WI38 (cell line): ENCODE measurements at regions not wholly inside any gene's neighbourhood (a gene's known extent, or its start where the extent isn't known, plus 50 kb on each side); places are given as distances from the start of the nearest gene placed in this dataset.
"Not testable (repeated sequence)": the region's sequence is repeated elsewhere in the genome, so short reads cannot be mapped to it uniquely, and the experiment has no call there.

Source experiments
- H3K4me3 ChIP-seq: 2 replicates; pipeline ENCODE4 v1.5.1; 2011; ENCODE audit warnings: low read depth, mild to moderate bottlenecking, control low read depth, low read length
- TF ChIP-seq, protein P1 (sequence below): IDR thresholded peaks from 2 replicates; pipeline ENCODE4 v1.5.1; 2012; ENCODE audit warnings: low read depth, mild to moderate bottlenecking, control low read depth, low read length

DNA sequence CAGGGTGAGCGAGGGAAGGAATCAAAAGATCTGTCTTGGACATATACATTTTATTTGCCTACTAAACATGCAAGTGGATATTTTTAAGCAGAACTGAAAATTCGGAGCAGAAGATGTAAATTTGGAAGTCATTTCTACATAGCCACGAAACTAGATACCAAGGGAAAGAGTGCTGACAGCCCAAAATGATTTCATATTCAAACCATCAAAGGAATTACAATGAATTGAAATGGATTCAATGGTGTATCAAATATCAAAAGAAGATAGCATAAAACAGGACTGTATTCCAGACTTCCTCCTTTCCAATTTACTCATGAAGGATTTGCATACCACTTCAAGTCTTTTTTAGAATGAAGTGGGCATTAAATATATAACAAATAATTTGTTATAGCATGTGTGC lies 313.5 kb upstream of the KITLG start:
- no peak overlapping the region for H3K4me3 ChIP-seq
- TF ChIP-seq, protein P1, sequence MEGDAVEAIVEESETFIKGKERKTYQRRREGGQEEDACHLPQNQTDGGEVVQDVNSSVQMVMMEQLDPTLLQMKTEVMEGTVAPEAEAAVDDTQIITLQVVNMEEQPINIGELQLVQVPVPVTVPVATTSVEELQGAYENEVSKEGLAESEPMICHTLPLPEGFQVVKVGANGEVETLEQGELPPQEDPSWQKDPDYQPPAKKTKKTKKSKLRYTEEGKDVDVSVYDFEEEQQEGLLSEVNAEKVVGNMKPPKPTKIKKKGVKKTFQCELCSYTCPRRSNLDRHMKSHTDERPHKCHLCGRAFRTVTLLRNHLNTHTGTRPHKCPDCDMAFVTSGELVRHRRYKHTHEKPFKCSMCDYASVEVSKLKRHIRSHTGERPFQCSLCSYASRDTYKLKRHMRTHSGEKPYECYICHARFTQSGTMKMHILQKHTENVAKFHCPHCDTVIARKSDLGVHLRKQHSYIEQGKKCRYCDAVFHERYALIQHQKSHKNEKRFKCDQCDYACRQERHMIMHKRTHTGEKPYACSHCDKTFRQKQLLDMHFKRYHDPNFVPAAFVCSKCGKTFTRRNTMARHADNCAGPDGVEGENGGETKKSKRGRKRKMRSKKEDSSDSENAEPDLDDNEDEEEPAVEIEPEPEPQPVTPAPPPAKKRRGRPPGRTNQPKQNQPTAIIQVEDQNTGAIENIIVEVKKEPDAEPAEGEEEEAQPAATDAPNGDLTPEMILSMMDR, result no peak

DNA sequence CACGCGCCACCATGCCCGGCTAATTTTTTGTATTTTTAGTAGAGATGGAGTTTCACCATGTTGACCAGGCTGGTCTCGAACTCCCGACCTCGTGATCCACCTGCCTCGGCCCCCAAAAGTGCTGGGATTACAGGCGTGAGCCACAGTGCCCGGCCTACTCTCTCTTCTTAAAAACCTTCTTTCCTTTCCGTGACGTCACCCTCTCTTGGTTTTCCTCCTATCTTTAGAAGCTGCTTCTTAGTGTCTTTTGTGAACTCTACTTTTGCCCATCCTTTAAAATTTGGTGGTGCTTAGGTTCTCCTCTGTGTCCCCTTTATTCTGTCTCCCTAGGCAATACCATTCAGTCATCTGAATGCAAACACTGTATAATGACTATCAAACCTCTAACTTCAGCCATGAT lies 311.2 kb upstream of the KITLG start:
- H3K4me3 ChIP-seq, result not testable (repeated sequence)

DNA sequence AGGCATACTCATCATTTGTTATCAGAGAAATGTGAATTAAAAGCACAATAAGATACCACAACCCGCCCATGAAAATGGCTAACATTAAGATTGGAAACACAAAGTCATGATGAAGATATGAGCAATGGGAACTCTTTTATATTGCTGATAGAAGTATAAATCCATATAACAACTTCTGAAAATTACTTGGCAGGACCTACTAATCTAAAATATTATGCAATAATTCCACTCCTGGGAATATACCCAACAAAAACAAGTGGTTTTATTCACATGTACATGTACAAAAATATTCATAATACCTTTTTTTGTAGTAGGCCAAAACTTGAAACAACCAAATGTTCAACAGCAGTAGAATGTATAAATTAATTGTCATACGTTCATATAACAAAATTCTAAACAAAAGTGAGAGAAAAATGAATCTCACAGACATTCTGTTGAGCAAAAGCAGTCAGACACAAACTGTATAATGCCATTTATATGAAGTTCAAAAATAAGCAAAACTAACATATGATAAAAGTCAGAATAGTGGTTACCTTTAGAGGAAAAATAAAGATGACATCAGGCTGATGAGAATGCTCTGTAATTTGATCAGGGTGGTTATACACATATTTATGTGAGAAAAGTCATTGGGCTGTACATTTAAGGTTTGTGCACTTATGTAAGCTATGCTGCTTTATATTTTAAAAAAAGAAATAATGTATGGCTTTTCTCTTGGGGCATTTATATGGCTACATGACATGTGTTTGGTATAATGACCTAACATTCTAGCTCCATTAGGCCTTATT lies 309.2 kb upstream of the KITLG start:
- TF ChIP-seq, protein P1, result no peak
- no peak overlapping the region for H3K4me3 ChIP-seq

DNA sequence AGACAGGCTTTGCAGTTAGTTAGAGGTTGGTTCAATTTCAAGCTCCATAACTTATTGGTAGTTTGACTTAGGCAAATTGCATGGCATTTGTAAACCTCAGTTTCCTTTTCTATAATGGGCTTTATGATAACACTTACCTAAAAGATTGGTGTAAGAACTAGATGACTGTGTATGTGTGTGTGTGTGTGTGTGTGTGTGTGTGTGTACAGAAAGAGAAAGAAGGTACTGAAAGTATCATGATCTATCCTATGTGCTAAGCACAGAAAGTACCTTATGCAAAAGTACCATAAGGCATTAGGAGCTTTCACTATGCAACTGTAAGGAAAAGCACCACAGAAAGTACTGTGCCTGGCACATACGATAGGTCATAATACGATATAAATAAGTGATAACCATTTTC lies 304.3 kb upstream of the KITLG start:
- H3K4me3 ChIP-seq, result no peak overlapping the region
- TF ChIP-seq, protein P1, result no peak

DNA sequence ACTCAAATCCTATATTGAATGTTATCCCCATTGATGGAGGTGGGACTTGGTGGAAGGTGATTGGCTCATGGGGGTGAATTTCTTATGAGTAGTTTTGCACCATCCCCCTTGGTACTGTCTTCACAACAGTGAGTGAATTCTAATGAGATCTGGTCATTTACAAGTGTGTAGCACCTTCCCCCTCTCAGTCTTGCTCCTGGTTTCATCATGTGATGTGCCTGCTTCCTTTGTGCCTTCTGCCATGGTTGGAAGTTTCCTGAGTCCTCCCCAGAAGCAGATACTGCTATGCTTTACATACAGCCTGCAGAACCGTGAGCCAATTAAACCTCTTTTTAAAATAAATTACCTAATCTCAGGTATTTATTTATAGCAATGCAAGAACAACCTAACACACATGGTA lies 302.4 kb upstream of the KITLG start:
- TF ChIP-seq, protein P1, result no peak
- no peak overlapping the region for H3K4me3 ChIP-seq

DNA sequence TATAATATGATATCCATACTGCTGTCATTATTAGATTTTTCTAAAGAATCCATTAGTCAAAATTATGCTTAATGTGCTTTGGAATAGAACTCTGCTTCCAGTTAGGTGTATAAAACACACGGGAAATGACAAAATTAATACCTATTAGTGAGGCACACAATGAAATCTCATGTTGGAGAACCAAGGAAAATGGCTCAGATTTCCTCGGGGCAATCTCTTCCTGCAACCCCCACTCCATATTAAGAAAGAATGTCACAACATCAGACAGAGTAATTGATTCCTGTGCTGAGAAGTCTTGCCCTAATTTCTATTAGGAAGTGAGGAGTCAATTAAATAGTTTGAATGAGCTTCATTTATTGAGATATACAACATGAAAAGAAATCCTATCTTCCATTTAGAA lies 299.8 kb upstream of the KITLG start:
- no peak overlapping the region for H3K4me3 ChIP-seq
- TF ChIP-seq, protein P1, result no peak

DNA sequence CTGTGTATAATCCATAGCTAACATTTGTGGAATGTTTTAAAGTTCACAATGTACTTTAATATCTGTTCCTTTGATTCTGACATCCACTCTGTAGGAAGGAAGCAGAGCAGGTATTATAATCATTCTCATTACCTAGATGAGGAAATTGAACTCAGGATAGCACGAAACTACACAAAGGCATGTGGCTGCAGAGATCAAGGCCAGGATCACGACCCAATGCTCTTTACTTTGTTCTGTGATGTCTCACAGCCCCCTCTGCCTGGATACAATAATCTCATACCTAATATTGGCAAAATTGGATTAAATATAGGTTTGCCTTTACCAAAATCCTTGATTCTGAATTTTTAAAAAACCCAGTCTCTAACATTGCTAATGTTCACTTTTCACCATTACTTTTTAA lies 298.0 kb upstream of the KITLG start:
- H3K4me3 ChIP-seq, result no peak overlapping the region
- TF ChIP-seq, protein P1, result no peak

DNA sequence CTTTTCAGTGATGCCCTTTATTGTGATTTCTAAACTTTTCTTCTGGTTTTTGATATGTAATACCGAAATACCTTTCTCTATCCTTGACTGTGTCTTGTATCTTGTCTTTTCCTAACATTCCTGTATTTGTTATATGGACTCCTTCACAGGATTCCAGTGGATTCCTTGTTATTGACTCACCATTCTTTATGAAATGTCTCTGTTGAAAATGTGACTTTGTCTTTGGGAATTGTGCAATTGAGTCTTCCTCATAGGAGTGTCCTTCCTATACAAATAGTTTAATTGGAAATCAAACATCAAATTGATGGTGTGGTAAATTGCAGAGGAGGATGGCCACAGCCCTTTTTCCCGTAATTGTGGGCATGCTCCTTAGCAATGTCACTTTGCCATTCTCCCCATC lies 296.6 kb upstream of the KITLG start:
- H3K4me3 ChIP-seq, result no peak overlapping the region
- TF ChIP-seq, protein P1, result no peak
